K562 (cell line): ENCODE measurements at regions not wholly inside any gene's neighbourhood (a gene's known extent, or its start where the extent isn't known, plus 50 kb on each side); places are given as distances from the start of the nearest gene placed in this dataset.

ENCODE experiments used
- ARID1B ChIP-seq: fragments of 450-650 bp; IDR thresholded peaks from 2 replicates; pipeline ENCODE4 v1.6.1; 2016; ENCODE audit warnings: antibody characterized with exemption, mild to moderate bottlenecking, inconsistent platforms
- ARID3B ChIP-seq: fragments of 250-450 bp; sonication (Bioruptor Pico); IDR thresholded peaks from 2 replicates; pipeline ENCODE4 v1.4.0; 2020; ENCODE audit warnings: borderline replicate concordance
- DLX4 ChIP-seq: fragments of 250-450 bp; sonication (Bioruptor Pico); IDR thresholded peaks from 2 replicates; pipeline ENCODE4 v1.6.1; 2021; ENCODE audit warnings: mild to moderate bottlenecking
- FOXP1 ChIP-seq: sonication (generic); formaldehyde crosslinking; IDR thresholded peaks from 2 replicates; pipeline ENCODE4 v1.8.0; 2022; ENCODE audit warnings: mild to moderate bottlenecking, missing genetic modification reagents
- FOXP4 ChIP-seq: sonication (generic); formaldehyde crosslinking; IDR thresholded peaks from 2 replicates; pipeline ENCODE4 v1.8.0; 2022; ENCODE audit warnings: mild to moderate bottlenecking, missing genetic modification reagents, borderline replicate concordance
- GATA2 ChIP-seq: sonication (generic); formaldehyde crosslinking; IDR thresholded peaks from 2 replicates; pipeline ENCODE4 v1.4.0; 2020; ENCODE audit warnings: mild to moderate bottlenecking, missing genetic modification reagents
- HCFC1 ChIP-seq: IDR thresholded peaks from 2 replicates; pipeline ENCODE4 v1.6.1; 2012; ENCODE audit warnings: low read depth, low read length, improper control_type of control experiment
- HNRNPK ChIP-seq: fragments of 200-400 bp; formaldehyde crosslinking; IDR thresholded peaks from one replicate; pipeline ENCODE4 v1.6.1; 2018; ENCODE audit warnings: mild to moderate bottlenecking, low read depth, low read length; ENCODE audit not compliant: poor library complexity, severe bottlenecking
- MEF2D ChIP-seq: conservative IDR thresholded peaks from 2 replicates; pipeline ENCODE4 v1.6.1; 2016; ENCODE audit warnings: low read depth, missing genetic modification characterization, missing compliant biosample characterization
- ZBED1 ChIP-seq: IDR thresholded peaks from 2 replicates; pipeline ENCODE4 v1.6.1; 2014
- ZEB2 ChIP-seq: fragments of 450-650 bp; IDR thresholded peaks from 2 replicates; pipeline ENCODE4 v1.6.1; 2016
- ZNF316 ChIP-seq: fragments of 450-650 bp; IDR thresholded peaks from 2 replicates; pipeline ENCODE4 v1.6.1; 2016
- TF ChIP-seq, protein P1 (sequence below): sonication (generic); formaldehyde crosslinking; IDR thresholded peaks from 2 replicates; pipeline ENCODE4 v1.8.0; 2023; ENCODE audit warnings: mild to moderate bottlenecking, missing genetic modification reagents
- TF ChIP-seq, protein P2 (sequence below), 2 experiments: fragments of 450-650 bp in 1 of 2; sonication (generic) in 1 of 2; formaldehyde crosslinking; conservative IDR thresholded peaks; 2 replicates each; pipeline versions ENCODE4 v1.4.0 to v1.8.1; 2020 to 2022; ENCODE audit warnings: mild to moderate bottlenecking in 1 of 2, missing genetic modification reagents in 1 of 2
- TF ChIP-seq, protein P3 (sequence below): fragments of 450-650 bp; formaldehyde crosslinking; IDR thresholded peaks from 2 replicates; pipeline ENCODE4 v1.4.0; 2022; ENCODE audit warnings: mild to moderate bottlenecking, moderate library complexity
- TF ChIP-seq, protein P4 (sequence below): fragments of 450-650 bp; IDR thresholded peaks from 2 replicates; pipeline ENCODE4 v1.7.1; 2018; ENCODE audit warnings: mild to moderate bottlenecking, low read depth; ENCODE audit not compliant: partially characterized antibody

GRCh38 chr7:106573738-106574137 is 87.2 kb downstream of the CCDC71L start (continued):
- TF ChIP-seq, protein P1, sequence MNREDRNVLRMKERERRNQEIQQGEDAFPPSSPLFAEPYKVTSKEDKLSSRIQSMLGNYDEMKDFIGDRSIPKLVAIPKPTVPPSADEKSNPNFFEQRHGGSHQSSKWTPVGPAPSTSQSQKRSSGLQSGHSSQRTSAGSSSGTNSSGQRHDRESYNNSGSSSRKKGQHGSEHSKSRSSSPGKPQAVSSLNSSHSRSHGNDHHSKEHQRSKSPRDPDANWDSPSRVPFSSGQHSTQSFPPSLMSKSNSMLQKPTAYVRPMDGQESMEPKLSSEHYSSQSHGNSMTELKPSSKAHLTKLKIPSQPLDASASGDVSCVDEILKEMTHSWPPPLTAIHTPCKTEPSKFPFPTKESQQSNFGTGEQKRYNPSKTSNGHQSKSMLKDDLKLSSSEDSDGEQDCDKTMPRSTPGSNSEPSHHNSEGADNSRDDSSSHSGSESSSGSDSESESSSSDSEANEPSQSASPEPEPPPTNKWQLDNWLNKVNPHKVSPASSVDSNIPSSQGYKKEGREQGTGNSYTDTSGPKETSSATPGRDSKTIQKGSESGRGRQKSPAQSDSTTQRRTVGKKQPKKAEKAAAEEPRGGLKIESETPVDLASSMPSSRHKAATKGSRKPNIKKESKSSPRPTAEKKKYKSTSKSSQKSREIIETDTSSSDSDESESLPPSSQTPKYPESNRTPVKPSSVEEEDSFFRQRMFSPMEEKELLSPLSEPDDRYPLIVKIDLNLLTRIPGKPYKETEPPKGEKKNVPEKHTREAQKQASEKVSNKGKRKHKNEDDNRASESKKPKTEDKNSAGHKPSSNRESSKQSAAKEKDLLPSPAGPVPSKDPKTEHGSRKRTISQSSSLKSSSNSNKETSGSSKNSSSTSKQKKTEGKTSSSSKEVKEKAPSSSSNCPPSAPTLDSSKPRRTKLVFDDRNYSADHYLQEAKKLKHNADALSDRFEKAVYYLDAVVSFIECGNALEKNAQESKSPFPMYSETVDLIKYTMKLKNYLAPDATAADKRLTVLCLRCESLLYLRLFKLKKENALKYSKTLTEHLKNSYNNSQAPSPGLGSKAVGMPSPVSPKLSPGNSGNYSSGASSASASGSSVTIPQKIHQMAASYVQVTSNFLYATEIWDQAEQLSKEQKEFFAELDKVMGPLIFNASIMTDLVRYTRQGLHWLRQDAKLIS (CRISPR knock-in tag) = no peak
- TF ChIP-seq HNRNPK (no peak), MEF2D (tag) (no peak), ARID1B (0 out of 2 replicates have a peak, but pooled peaks have one; percentile 9), HCFC1 (no peak), ARID3B (CRISPR knock-in tag) (no peak), FOXP4 (no peak), DLX4 (CRISPR knock-in tag) (no peak), FOXP1 (no peak), GATA2 (CRISPR knock-in tag) (no peak), ZEB2 (peak; percentile 61; the same call in 1 of the 2 replicates), ZBED1 (no peak), ZNF316 (no peak)
- TF ChIP-seq, protein P2, sequence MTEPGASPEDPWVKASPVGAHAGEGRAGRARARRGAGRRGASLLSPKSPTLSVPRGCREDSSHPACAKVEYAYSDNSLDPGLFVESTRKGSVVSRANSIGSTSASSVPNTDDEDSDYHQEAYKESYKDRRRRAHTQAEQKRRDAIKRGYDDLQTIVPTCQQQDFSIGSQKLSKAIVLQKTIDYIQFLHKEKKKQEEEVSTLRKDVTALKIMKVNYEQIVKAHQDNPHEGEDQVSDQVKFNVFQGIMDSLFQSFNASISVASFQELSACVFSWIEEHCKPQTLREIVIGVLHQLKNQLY (CRISPR knock-in tag; conservative IDR thresholded peaks at IDR 0.05) = no peak
- TF ChIP-seq, protein P3, sequence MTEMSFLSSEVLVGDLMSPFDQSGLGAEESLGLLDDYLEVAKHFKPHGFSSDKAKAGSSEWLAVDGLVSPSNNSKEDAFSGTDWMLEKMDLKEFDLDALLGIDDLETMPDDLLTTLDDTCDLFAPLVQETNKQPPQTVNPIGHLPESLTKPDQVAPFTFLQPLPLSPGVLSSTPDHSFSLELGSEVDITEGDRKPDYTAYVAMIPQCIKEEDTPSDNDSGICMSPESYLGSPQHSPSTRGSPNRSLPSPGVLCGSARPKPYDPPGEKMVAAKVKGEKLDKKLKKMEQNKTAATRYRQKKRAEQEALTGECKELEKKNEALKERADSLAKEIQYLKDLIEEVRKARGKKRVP (CRISPR knock-in tag) = no peak
- TF ChIP-seq, protein P4, sequence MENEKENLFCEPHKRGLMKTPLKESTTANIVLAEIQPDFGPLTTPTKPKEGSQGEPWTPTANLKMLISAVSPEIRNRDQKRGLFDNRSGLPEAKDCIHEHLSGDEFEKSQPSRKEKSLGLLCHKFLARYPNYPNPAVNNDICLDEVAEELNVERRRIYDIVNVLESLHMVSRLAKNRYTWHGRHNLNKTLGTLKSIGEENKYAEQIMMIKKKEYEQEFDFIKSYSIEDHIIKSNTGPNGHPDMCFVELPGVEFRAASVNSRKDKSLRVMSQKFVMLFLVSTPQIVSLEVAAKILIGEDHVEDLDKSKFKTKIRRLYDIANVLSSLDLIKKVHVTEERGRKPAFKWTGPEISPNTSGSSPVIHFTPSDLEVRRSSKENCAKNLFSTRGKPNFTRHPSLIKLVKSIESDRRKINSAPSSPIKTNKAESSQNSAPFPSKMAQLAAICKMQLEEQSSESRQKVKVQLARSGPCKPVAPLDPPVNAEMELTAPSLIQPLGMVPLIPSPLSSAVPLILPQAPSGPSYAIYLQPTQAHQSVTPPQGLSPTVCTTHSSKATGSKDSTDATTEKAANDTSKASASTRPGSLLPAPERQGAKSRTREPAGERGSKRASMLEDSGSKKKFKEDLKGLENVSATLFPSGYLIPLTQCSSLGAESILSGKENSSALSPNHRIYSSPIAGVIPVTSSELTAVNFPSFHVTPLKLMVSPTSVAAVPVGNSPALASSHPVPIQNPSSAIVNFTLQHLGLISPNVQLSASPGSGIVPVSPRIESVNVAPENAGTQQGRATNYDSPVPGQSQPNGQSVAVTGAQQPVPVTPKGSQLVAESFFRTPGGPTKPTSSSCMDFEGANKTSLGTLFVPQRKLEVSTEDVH = no peak
